Muscle layer of colon (tissue), 2 donors: ENCODE measurements at regions not wholly inside any gene's neighbourhood (a gene's known extent, or its start where the extent isn't known, plus 50 kb on each side); places are given as distances from the start of the nearest gene placed in this dataset.

Source experiments
- H3K27ac ChIP-seq: one replicate; pipeline ENCODE4 v1.7.0; 2013; ENCODE audit warnings: low read depth, mild to moderate bottlenecking, low read length, moderate library complexity
- H3K27me3 ChIP-seq, 2 donors: one replicate each; pipeline ENCODE4 v1.7.0; 2013; ENCODE audit warnings: low read length in 2 of 2, mild to moderate bottlenecking in 2 of 2; ENCODE audit not compliant: insufficient read depth in 2 of 2, control insufficient read depth in 1 of 2
- H3K36me3 ChIP-seq: one replicate; pipeline ENCODE4 v1.7.0; 2013; ENCODE audit warnings: mild to moderate bottlenecking, low read length; ENCODE audit not compliant: insufficient read depth
- H3K4me1 ChIP-seq: one replicate; pipeline ENCODE4 v1.7.0; 2013; ENCODE audit warnings: mild to moderate bottlenecking, low read length; ENCODE audit not compliant: insufficient read depth
- H3K4me3 ChIP-seq, 2 donors: one replicate each; pipeline ENCODE4 v1.7.0; 2013; ENCODE audit warnings: low read length in 2 of 2, low read depth in 1 of 2, mild to moderate bottlenecking in 1 of 2, moderate library complexity in 1 of 2
- H3K9ac ChIP-seq: one replicate; pipeline ENCODE4 v1.7.0; 2013; ENCODE audit warnings: low read length
- H3K9me3 ChIP-seq: one replicate; pipeline ENCODE4 v1.7.0; 2013; ENCODE audit warnings: mild to moderate bottlenecking, low read length
- donor health status: abdominal sarcoma.
- donor health status: Adenocarcinoma of cecum.

- Histone ChIP-seq H3K9ac (no peak overlapping the region), H3K4me1 (peaks cover 36% of the 10 kb centered on the region), H3K9me3 (no peaks in the 10 kb centered on the region), H3K27ac (no peak overlapping the region), H3K4me3 (no peak overlapping the region), H3K36me3 (no peaks in the 10 kb centered on the region), H3K27me3 (no peaks in the 10 kb centered on the region)
Measured at GRCh38 chr9:673966-674526, 167.5 kb upstream of the DMRT1 start.

GRCh38 chr9:675697-676370 is 165.7 kb upstream of the DMRT1 start:
- H3K4me1 ChIP-seq = peaks cover 36% of the 10 kb centered on the region
- H3K27ac ChIP-seq = no peak overlapping the region
- no peaks in the 10 kb centered on the region for H3K27me3 ChIP-seq
- no peaks in the 10 kb centered on the region for H3K9me3 ChIP-seq
- no peak overlapping the region for H3K9ac ChIP-seq
- no peak overlapping the region for H3K4me3 ChIP-seq
- no peaks in the 10 kb centered on the region for H3K36me3 ChIP-seq

- peak overlapping the region; percentile 59 for H3K9ac ChIP-seq
- no peaks in the 10 kb centered on the region for H3K27me3 ChIP-seq
- H3K36me3 ChIP-seq = no peaks in the 10 kb centered on the region
- peaks cover 35% of the 10 kb centered on the region for H3K4me1 ChIP-seq
- peak overlapping the region; percentile 73 for H3K27ac ChIP-seq
- no peaks in the 10 kb centered on the region for H3K9me3 ChIP-seq
- peak overlapping the region; percentile 25 to 69 for H3K4me3 ChIP-seq
Measured at GRCh38 chr9:676780-677438, 164.6 kb upstream of the DMRT1 start.

GRCh38 chr9:677461-678097 is 163.9 kb upstream of the DMRT1 start:
- peaks cover 31% of the 10 kb centered on the region for H3K4me1 ChIP-seq
- H3K4me3 ChIP-seq = peak overlapping the region; percentile 25 to 69
- H3K27me3 ChIP-seq = no peaks in the 10 kb centered on the region
- H3K9me3 ChIP-seq = no peaks in the 10 kb centered on the region
- H3K9ac ChIP-seq = peak overlapping the region; percentile 59
- H3K36me3 ChIP-seq = no peaks in the 10 kb centered on the region
- peak overlapping the region; percentile 73 for H3K27ac ChIP-seq

- Histone ChIP-seq H3K36me3 (no peaks in the 10 kb centered on the region), H3K9ac (no peak overlapping the region), H3K4me3 (no peak overlapping the region), H3K27ac (no peak overlapping the region), H3K4me1 (peaks cover 34% of the 10 kb centered on the region), H3K27me3 (no peaks in the 10 kb centered on the region), H3K9me3 (no peaks in the 10 kb centered on the region)
Measured at GRCh38 chr9:678897-679296, 162.6 kb upstream of the DMRT1 start.

- Histone ChIP-seq H3K36me3 (no peaks in the 10 kb centered on the region), H3K27ac (no peak overlapping the region), H3K9me3 (no peaks in the 10 kb centered on the region), H3K27me3 (no peaks in the 10 kb centered on the region), H3K9ac (no peak overlapping the region), H3K4me3 (no peak overlapping the region), H3K4me1 (peaks cover 31% of the 10 kb centered on the region)
Measured at GRCh38 chr9:679462-679861, 162.0 kb upstream of the DMRT1 start.

GRCh38 chr9:680106-680505 is 161.4 kb upstream of the DMRT1 start:
- Histone ChIP-seq H3K27me3 (no peaks in the 10 kb centered on the region), H3K36me3 (no peaks in the 10 kb centered on the region), H3K27ac (no peak overlapping the region), H3K4me3 (no peak overlapping the region), H3K9ac (no peak overlapping the region), H3K9me3 (no peaks in the 10 kb centered on the region), H3K4me1 (peaks cover 31% of the 10 kb centered on the region)

- Histone ChIP-seq H3K27ac (peak overlapping the region; percentile 83), H3K27me3 (no peaks in the 10 kb centered on the region), H3K4me3 (peak overlapping the region in 1 of 2 donors; percentile 22), H3K36me3 (no peaks in the 10 kb centered on the region), H3K9ac (peak overlapping the region; percentile 31), H3K4me1 (peaks cover 44% of the 10 kb centered on the region), H3K9me3 (no peaks in the 10 kb centered on the region)
Measured at GRCh38 chr9:682633-683508, 158.6 kb upstream of the DMRT1 start.

- H3K4me3 ChIP-seq = peak overlapping the region in 1 of 2 donors; percentile 49
Measured at GRCh38 chr9:683509-684021, 157.9 kb upstream of the DMRT1 start.

GRCh38 chr9:684054-684890 is 157.2 kb upstream of the DMRT1 start:
- H3K4me3 ChIP-seq = peak overlapping the region; percentile 8 to 49

More at GRCh38 chr9:683509-684021, 157.9 kb upstream of the DMRT1 start:
- Histone ChIP-seq H3K27ac (peak overlapping the region; percentile 83), H3K27me3 (no peaks in the 10 kb centered on the region), H3K9me3 (no peaks in the 10 kb centered on the region), H3K36me3 (no peaks in the 10 kb centered on the region), H3K4me1 (peaks cover 38% of the 10 kb centered on the region), H3K9ac (peak overlapping the region; percentile 67)

More at GRCh38 chr9:684054-684890, 157.2 kb upstream of the DMRT1 start:
- H3K4me1 ChIP-seq = peaks cover 38% of the 10 kb centered on the region
- no peaks in the 10 kb centered on the region for H3K27me3 ChIP-seq
- peak overlapping the region; percentile 67 for H3K9ac ChIP-seq
- H3K27ac ChIP-seq = peak overlapping the region; percentile 83
- no peaks in the 10 kb centered on the region for H3K9me3 ChIP-seq
- no peaks in the 10 kb centered on the region for H3K36me3 ChIP-seq
